CD4-positive, alpha-beta T cell (primary cell): ENCODE measurements at regions not wholly inside any gene's neighbourhood (a gene's known extent, or its start where the extent isn't known, plus 50 kb on each side); places are given as distances from the start of the nearest gene placed in this dataset.

Experiments used
- ATAC-seq: fragments of 200-7000 bp; cut with Tn5 transposase; one replicate; pipeline ENCODE4 v1.10.0; 2022; ENCODE audit warnings: mild to moderate bottlenecking; ENCODE audit not compliant: poor library complexity
- CTCF ChIA-PET: fragments of 350-600 bp; sonication (Branson Sonifier 250); formaldehyde crosslinking; loops from one replicate; lab custom pipeline; 2021; ENCODE audit warnings: antibody characterized with exemption, inconsistent platforms; lab: Charles Lee
- POLR2A ChIA-PET: fragments of 350-600 bp; sonication (Branson Sonifier 250); formaldehyde crosslinking; loops from one replicate; lab custom pipeline; 2021; ENCODE audit warnings: antibody characterized with exemption, inconsistent platforms; lab: Charles Lee
- DNase-seq, 14 experiments: peaks; one replicate each; pipeline ENCODE4 v3.0.0-alpha.2; 2013 to 2020; ENCODE audit warnings: mixed read lengths in 2 of 14
- H3K27ac ChIP-seq, 2 donors: one replicate each; pipeline versions ENCODE4 v1.5.1 to v1.7.0; 2013; ENCODE audit warnings: low read length in 2 of 2, low read depth in 1 of 2, mild to moderate bottlenecking in 1 of 2
- H3K27me3 ChIP-seq, 2 experiments: 1 replicate in 1 of 2; 2 replicates in 1 of 2; pipeline versions ENCODE4 v1.6.1 to v1.7.0; 2013; ENCODE audit warnings: low read length in 2 of 2, control low read depth in 1 of 2, mild to moderate bottlenecking in 1 of 2, moderate library complexity in 1 of 2; ENCODE audit not compliant: insufficient read depth in 2 of 2, control insufficient read depth in 1 of 2
- H3K36me3 ChIP-seq: one replicate; pipeline ENCODE4 v1.6.1; 2013; ENCODE audit warnings: low read length, control low read depth; ENCODE audit not compliant: insufficient read depth
- H3K4me1 ChIP-seq: one replicate; pipeline ENCODE4 v1.6.1; 2013; ENCODE audit warnings: low read length, control low read depth; ENCODE audit not compliant: insufficient read depth
- H3K4me3 ChIP-seq: one replicate; pipeline ENCODE4 v1.5.1; 2013; ENCODE audit warnings: mild to moderate bottlenecking, low read length, moderate library complexity
- H3K9me3 ChIP-seq, 2 experiments: 1 replicate in 1 of 2; 2 replicates in 1 of 2; pipeline versions ENCODE4 v1.6.1 to v1.7.0; 2013; ENCODE audit warnings: low read length in 2 of 2, mild to moderate bottlenecking in 2 of 2, control low read depth in 1 of 2, moderate library complexity in 1 of 2; ENCODE audit not compliant: control insufficient read depth in 1 of 2, insufficient read depth in 1 of 2
- H3K27ac Mint-ChIP-seq: one replicate; pipeline ENCODE4 v1.8.0; 2020; ENCODE audit warnings: mixed read lengths
- H3K27me3 Mint-ChIP-seq: one replicate; pipeline ENCODE4 v1.8.0; 2021; ENCODE audit warnings: mixed read lengths
- H3K36me3 Mint-ChIP-seq: one replicate; pipeline ENCODE4 v1.8.0; 2021; ENCODE audit warnings: low read depth, mixed read lengths
- H3K4me1 Mint-ChIP-seq: one replicate; pipeline ENCODE4 v1.8.0; 2021; ENCODE audit warnings: low read depth, mixed read lengths
- H3K4me3 Mint-ChIP-seq: one replicate; pipeline ENCODE4 v1.8.0; 2020; ENCODE audit warnings: mild to moderate bottlenecking, mixed read lengths
- H3K9me3 Mint-ChIP-seq: one replicate; pipeline ENCODE4 v1.8.0; 2020; ENCODE audit warnings: mixed read lengths
- intact Hi-C, 2 experiments: fragments of 100-400 bp; cut with DNase I in 1 of 2; cut with micrococcal nuclease in 1 of 2; formaldehyde crosslinking; loops; one replicate each; pipeline versions ENCODE4 v1.15.1 to v1.9.0; 2023 to 2025; cut with DNase I, micrococcal nuclease
- TF ChIP-seq, protein P1 (sequence below): fragments of 200-600 bp; IDR thresholded peaks from one replicate; pipeline ENCODE4 v1.8.0; 2022; ENCODE audit warnings: antibody characterized with exemption, mild to moderate bottlenecking

DNA sequence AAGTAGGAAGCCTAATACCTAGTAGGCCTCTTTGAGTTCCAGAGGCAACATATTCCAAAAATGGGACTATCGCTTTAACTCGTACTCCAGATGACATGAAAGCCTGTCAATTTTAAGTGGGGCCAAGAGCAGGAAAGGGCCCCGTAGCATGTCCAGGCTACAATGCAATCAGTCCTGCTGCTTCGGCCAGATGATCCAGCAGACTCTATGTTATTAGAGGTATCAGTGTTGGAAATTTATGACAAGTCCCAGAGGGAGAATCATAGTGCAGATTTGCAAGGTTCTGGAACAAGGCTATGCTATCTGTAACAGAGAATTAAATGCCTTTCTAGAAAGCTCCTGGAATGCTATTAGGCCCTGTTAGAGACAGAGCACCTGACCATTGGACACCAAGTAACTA lies 56.7 kb upstream of the SRP9 start:
- H3K4me1 ChIP-seq, result no peaks in the 10 kb centered on the region
- POLR2A ChIA-PET, result no interaction called here
- no peaks in the 10 kb centered on the region for H3K27me3 ChIP-seq
- ATAC-seq, result no peak
- Mint-ChIP-seq H3K36me3 (no peaks in the 10 kb centered on the region), H3K4me1 (no peaks in the 10 kb centered on the region), H3K27ac (no peak overlapping the region), H3K9me3 (no peaks in the 10 kb centered on the region), H3K27me3 (no peaks in the 10 kb centered on the region), H3K4me3 (no peak overlapping the region)
- intact Hi-C loops, result no loop called here
- no peak overlapping the region for H3K4me3 ChIP-seq
- TF ChIP-seq, protein P1, sequence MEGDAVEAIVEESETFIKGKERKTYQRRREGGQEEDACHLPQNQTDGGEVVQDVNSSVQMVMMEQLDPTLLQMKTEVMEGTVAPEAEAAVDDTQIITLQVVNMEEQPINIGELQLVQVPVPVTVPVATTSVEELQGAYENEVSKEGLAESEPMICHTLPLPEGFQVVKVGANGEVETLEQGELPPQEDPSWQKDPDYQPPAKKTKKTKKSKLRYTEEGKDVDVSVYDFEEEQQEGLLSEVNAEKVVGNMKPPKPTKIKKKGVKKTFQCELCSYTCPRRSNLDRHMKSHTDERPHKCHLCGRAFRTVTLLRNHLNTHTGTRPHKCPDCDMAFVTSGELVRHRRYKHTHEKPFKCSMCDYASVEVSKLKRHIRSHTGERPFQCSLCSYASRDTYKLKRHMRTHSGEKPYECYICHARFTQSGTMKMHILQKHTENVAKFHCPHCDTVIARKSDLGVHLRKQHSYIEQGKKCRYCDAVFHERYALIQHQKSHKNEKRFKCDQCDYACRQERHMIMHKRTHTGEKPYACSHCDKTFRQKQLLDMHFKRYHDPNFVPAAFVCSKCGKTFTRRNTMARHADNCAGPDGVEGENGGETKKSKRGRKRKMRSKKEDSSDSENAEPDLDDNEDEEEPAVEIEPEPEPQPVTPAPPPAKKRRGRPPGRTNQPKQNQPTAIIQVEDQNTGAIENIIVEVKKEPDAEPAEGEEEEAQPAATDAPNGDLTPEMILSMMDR, result no peak
- CTCF ChIA-PET, result no interaction called here
- H3K36me3 ChIP-seq, result no peaks in the 10 kb centered on the region
- H3K9me3 ChIP-seq, result no peaks in the 10 kb centered on the region
- no peak for DNase-seq
- no peak overlapping the region for H3K27ac ChIP-seq

DNA sequence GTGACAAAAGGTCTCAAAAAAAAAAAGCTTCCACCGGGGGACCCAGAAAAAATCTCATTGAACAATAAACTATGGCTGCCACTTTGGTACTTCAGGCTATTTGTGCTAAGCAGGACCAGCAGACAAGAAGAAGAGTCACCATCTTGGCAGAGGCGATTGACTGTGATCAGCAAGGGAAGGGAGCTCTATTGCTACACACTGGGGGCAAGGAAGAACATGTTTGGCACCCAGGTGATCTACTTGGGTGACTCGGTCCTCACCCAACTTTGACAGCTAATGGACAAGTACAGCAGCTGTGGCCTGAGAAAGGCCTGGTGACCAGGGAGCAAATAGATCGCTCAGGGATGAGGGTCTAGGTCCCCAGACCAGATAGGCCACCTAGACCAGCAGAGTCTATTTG lies 53.4 kb upstream of the SRP9 start:
- Histone ChIP-seq H3K27me3 (no peaks in the 10 kb centered on the region), H3K36me3 (no peaks in the 10 kb centered on the region), H3K4me3 (no peak overlapping the region), H3K9me3 (no peaks in the 10 kb centered on the region), H3K27ac (no peak overlapping the region), H3K4me1 (no peaks in the 10 kb centered on the region)
- POLR2A ChIA-PET, result no interaction called here
- DNase-seq (no peak), ATAC-seq (no peak)
- CTCF ChIA-PET, result no interaction called here
- TF ChIP-seq, protein P1, result no peak
- Mint-ChIP-seq H3K27me3 (no peaks in the 10 kb centered on the region), H3K36me3 (no peaks in the 10 kb centered on the region), H3K9me3 (no peaks in the 10 kb centered on the region), H3K4me1 (no peaks in the 10 kb centered on the region), H3K27ac (no peak overlapping the region), H3K4me3 (no peak overlapping the region)
- intact Hi-C loops, result no loop called here
